DMS153 treated with DMSO at 0.1 percent for 48 hours (cell line): ENCODE measurements at regions not wholly inside any gene's neighbourhood (a gene's known extent, or its start where the extent isn't known, plus 50 kb on each side); places are given as distances from the start of the nearest gene placed in this dataset.

ENCODE experiments used
- DNase-seq: peaks from one replicate; lab custom pipeline; 2025; ENCODE audit not compliant: unreplicated experiment; lab: John Stamatoyannopoulos, UW

GRCh38 chr16:73545290-73545689, 497.4 kb upstream of the ZFHX3 start:
- DNase-seq: no peak

GRCh38 chr16:73544826-73545225, 496.9 kb upstream of the ZFHX3 start:
- DNase-seq: no peak

GRCh38 chr16:73543970-73544599, 496.2 kb upstream of the ZFHX3 start:
- no peak for DNase-seq

GRCh38 chr16:73543331-73543969, 495.5 kb upstream of the ZFHX3 start:
- no peak for DNase-seq

- DNase-seq: no peak
These were observed 495.0 kb upstream of the ZFHX3 start for GRCh38 chr16:73542885-73543284.

GRCh38 chr16:73537921-73538320, 490.0 kb upstream of the ZFHX3 start:
- DNase-seq: no peak

GRCh38 chr16:73536931-73537330, 489.0 kb upstream of the ZFHX3 start:
- DNase-seq: no peak

GRCh38 chr16:73531021-73531420, 483.1 kb upstream of the ZFHX3 start:
- DNase-seq: no peak

- DNase-seq: no peak
These were observed 482.6 kb upstream of the ZFHX3 start for GRCh38 chr16:73530529-73530928.

- no peak for DNase-seq
These were observed 481.5 kb upstream of the ZFHX3 start for GRCh38 chr16:73529303-73530012.

- DNase-seq: no peak
These were observed 479.3 kb upstream of the ZFHX3 start for GRCh38 chr16:73527187-73527586.

- DNase-seq: no peak
These were observed 478.3 kb upstream of the ZFHX3 start for GRCh38 chr16:73526011-73526804.

GRCh38 chr16:73523209-73523608, 475.3 kb upstream of the ZFHX3 start:
- DNase-seq: no peak

GRCh38 chr16:73521499-73521898, 473.6 kb upstream of the ZFHX3 start:
- no peak for DNase-seq

- no peak for DNase-seq
These were observed 467.7 kb upstream of the ZFHX3 start for GRCh38 chr16:73515616-73516015.

GRCh38 chr16:73510852-73511251, 462.9 kb upstream of the ZFHX3 start:
- DNase-seq: no peak

- DNase-seq: no peak
These were observed 458.7 kb upstream of the ZFHX3 start for GRCh38 chr16:73506568-73507056.

GRCh38 chr16:73505577-73505976, 457.6 kb upstream of the ZFHX3 start:
- DNase-seq: no peak

- DNase-seq: no peak
These were observed 457.0 kb upstream of the ZFHX3 start for GRCh38 chr16:73504591-73505575.

- DNase-seq: no peak
These were observed 455.2 kb upstream of the ZFHX3 start for GRCh38 chr16:73503093-73503492.
